ENCODE measurements at regions not wholly inside any gene's neighbourhood (a gene's known extent, or its start where the extent isn't known, plus 50 kb on each side); places are given as distances from the start of the nearest gene placed in this dataset.

- TF ChIP-seq CTCF (IDR thresholded peaks at IDR 0.05; ENCODE audit: control insufficient read depth, insufficient read depth, low read depth, low read length, missing control alignments), result no peak
- no peak overlapping the region for H3K4me3 ChIP-seq (ENCODE audit: control insufficient read depth, low read depth, low read length)
- DNase-seq (ENCODE audit: low read depth), result no peak
These were observed 238.0 kb upstream of the NCAM2 start for GRCh38 chr21:20760221-20760620.

GRCh38 chr21:20774737-20775136 lies 223.5 kb upstream of the NCAM2 start:
- TF ChIP-seq CTCF (IDR thresholded peaks at IDR 0.05; ENCODE audit: control insufficient read depth, insufficient read depth, low read depth, low read length, missing control alignments), result no peak
- DNase-seq (ENCODE audit: low read depth), result no peak
- H3K4me3 ChIP-seq (ENCODE audit: control insufficient read depth, low read depth, low read length), result no peak overlapping the region

GRCh38 chr21:20779321-20779720 lies 218.9 kb upstream of the NCAM2 start:
- no peak overlapping the region for H3K4me3 ChIP-seq (ENCODE audit: control insufficient read depth, low read depth, low read length)
- DNase-seq (ENCODE audit: low read depth), result no peak
- no peak for TF ChIP-seq CTCF (IDR thresholded peaks at IDR 0.05; ENCODE audit: control insufficient read depth, insufficient read depth, low read depth, low read length, missing control alignments)

- H3K4me3 ChIP-seq (ENCODE audit: control insufficient read depth, low read depth, low read length), result no peak overlapping the region
- no peak for TF ChIP-seq CTCF (IDR thresholded peaks at IDR 0.05; ENCODE audit: control insufficient read depth, insufficient read depth, low read depth, low read length, missing control alignments)
- DNase-seq (ENCODE audit: low read depth), result no peak
These were observed 214.6 kb upstream of the NCAM2 start for GRCh38 chr21:20783611-20784010.

- no peak for TF ChIP-seq CTCF (IDR thresholded peaks at IDR 0.05; ENCODE audit: control insufficient read depth, insufficient read depth, low read depth, low read length, missing control alignments)
- no peak for DNase-seq (ENCODE audit: low read depth)
- no peak overlapping the region for H3K4me3 ChIP-seq (ENCODE audit: control insufficient read depth, low read depth, low read length)
These were observed 208.3 kb upstream of the NCAM2 start for GRCh38 chr21:20789729-20790500.

- H3K4me3 ChIP-seq (ENCODE audit: control insufficient read depth, low read depth, low read length), result no peak overlapping the region
- no peak for TF ChIP-seq CTCF (IDR thresholded peaks at IDR 0.05; ENCODE audit: control insufficient read depth, insufficient read depth, low read depth, low read length, missing control alignments)
- DNase-seq (ENCODE audit: low read depth), result no peak
These were observed 198.1 kb upstream of the NCAM2 start for GRCh38 chr21:20800106-20800505.
